HepG2 (cell line): ENCODE measurements at regions not wholly inside any gene's neighbourhood (a gene's known extent, or its start where the extent isn't known, plus 50 kb on each side); places are given as distances from the start of the nearest gene placed in this dataset.

Experiments used
- ATAC-seq: fragments of 200-7000 bp; cut with Tn5 transposase; 3 replicates; pipeline ENCODE4 v1.9.1; 2020; ENCODE audit warnings: mild to moderate bottlenecking, moderate library complexity
- BruUV-seq: library from RNA; stranded (reverse); fragments of 400-500 nt; replicated peaks from 2 replicates; lab custom pipeline; 2021; lab: Mats Ljungman, UMichigan
- CTCF ChIA-PET: fragments of 300-600 bp; formaldehyde crosslinking; extraction: SDS; loops from one replicate; lab custom pipeline; 2021; ENCODE audit warnings: low total read pairs, inconsistent platforms, low intra/inter-chr PET ratio; lab: Yijun Ruan, JAX
- POLR2A ChIA-PET: fragments of 350-600 bp; sonication (Branson Sonifier 250); formaldehyde crosslinking; loops from one replicate; lab custom pipeline; 2020; ENCODE audit warnings: antibody characterized with exemption, inconsistent platforms; lab: Yijun Ruan, JAX
- DNase-seq: peaks from one replicate; pipeline ENCODE4 v3.0.0-alpha.2; 2015; ENCODE audit warnings: low spot score
- FAIRE-seq: peaks from 3 replicates; lab custom pipeline; 2011; peaks lifted over from hg19 to GRCh38; lab: Jason Lieb, UNC
- H2AFZ ChIP-seq: one replicate; pipeline ENCODE4 v1.6.1; 2011; ENCODE audit warnings: low read length, inconsistent platforms
- H3K27ac ChIP-seq: fragments of 300-600 bp; 3 replicates; pipeline ENCODE4 v1.8.0; 2011; ENCODE audit warnings: mixed run types, mild to moderate bottlenecking, mixed read lengths, low read length, inconsistent platforms; ENCODE audit not compliant: insufficient read depth; ENCODE audit errors: extremely low read length
- H3K27me3 ChIP-seq, 2 experiments: fragments of 200-600 bp in 1 of 2; 2 replicates in 1 of 2; 3 replicates in 1 of 2; pipeline versions ENCODE4 v1.6.0 to v1.8.0; 2011; ENCODE audit warnings: low read length in 2 of 2, mild to moderate bottlenecking in 2 of 2, moderate library complexity in 2 of 2, inconsistent platforms in 1 of 2; ENCODE audit not compliant: insufficient read depth in 2 of 2, control insufficient read depth in 1 of 2
- H3K36me3 ChIP-seq, 2 experiments: fragments of 200-600 bp in 1 of 2; replicated peaks in 1 of 2; 2 replicates in 1 of 2; 3 replicates in 1 of 2; pipeline versions ENCODE4 v1.5.1 to v1.8.0; 2011; ENCODE audit warnings: low read length in 2 of 2, inconsistent platforms in 1 of 2; ENCODE audit not compliant: insufficient read depth in 2 of 2, control insufficient read depth in 1 of 2
- H3K4me1 ChIP-seq: 2 replicates; pipeline ENCODE4 v1.5.1; 2012; ENCODE audit warnings: low read length, inconsistent platforms; ENCODE audit not compliant: insufficient read depth
- H3K4me2 ChIP-seq: 2 replicates; pipeline ENCODE4 v1.6.0; 2011; ENCODE audit warnings: low read depth, low read length, inconsistent platforms
- H3K4me3 ChIP-seq, 3 experiments: fragments of 200-600 bp in 1 of 3; sonication (generic), shearing (Covaris generic) in 1 of 3; replicated peaks in 1 of 3; 2 replicates each; pipeline ENCODE4 v1.5.1; 2011 to 2016; ENCODE audit warnings: low read length in 3 of 3, inconsistent platforms in 2 of 3, low read depth in 2 of 3, mild to moderate bottlenecking in 2 of 3, control low read depth in 1 of 3, mixed read lengths in 1 of 3; ENCODE audit not compliant: insufficient read depth in 1 of 3
- H3K79me2 ChIP-seq: one replicate; pipeline ENCODE4 v1.6.1; 2011; ENCODE audit warnings: low read length, inconsistent platforms; ENCODE audit not compliant: insufficient read depth
- H3K9ac ChIP-seq: 2 replicates; pipeline ENCODE4 v1.6.0; 2011; ENCODE audit warnings: mild to moderate bottlenecking, low read depth, low read length, inconsistent platforms; ENCODE audit not compliant: insufficient read depth
- H3K9me3 ChIP-seq: 2 replicates; pipeline ENCODE4 v1.5.1; 2012; ENCODE audit warnings: mild to moderate bottlenecking, low read length
- H4K20me1 ChIP-seq: 2 replicates; pipeline ENCODE4 v1.6.0; 2011; ENCODE audit warnings: inconsistent platforms, mild to moderate bottlenecking, low read length, moderate library complexity; ENCODE audit not compliant: insufficient read depth
- AGO1 ChIP-seq: fragments of 200-400 bp; formaldehyde crosslinking; IDR thresholded peaks from 2 replicates; pipeline ENCODE4 v1.6.1; 2017; ENCODE audit warnings: mild to moderate bottlenecking, low read depth, low read length, moderate library complexity; ENCODE audit not compliant: poor library complexity, severe bottlenecking
- GTF2F1 ChIP-seq: fragments of 150-350 bp; IDR thresholded peaks from 2 replicates; pipeline ENCODE4 v1.6.1; 2014; ENCODE audit warnings: low read length
- HNRNPUL1 ChIP-seq: fragments of 200-400 bp; formaldehyde crosslinking; IDR thresholded peaks from 2 replicates; pipeline ENCODE4 v1.6.1; 2017; ENCODE audit warnings: low read depth, mild to moderate bottlenecking, low read length, moderate library complexity
- RXRB ChIP-seq: IDR thresholded peaks from 2 replicates; pipeline ENCODE4 v1.6.1; 2016; ENCODE audit warnings: borderline replicate concordance, missing genetic modification reagents, missing compliant biosample characterization
- TP53 ChIP-seq: sonication (generic); formaldehyde crosslinking; conservative IDR thresholded peaks from 2 replicates; pipeline ENCODE4 v1.4.0; 2020; ENCODE audit warnings: missing genetic modification reagents
- ZMAT3 ChIP-seq: sonication (generic); formaldehyde crosslinking; conservative IDR thresholded peaks from 2 replicates; pipeline ENCODE4 v1.7.0; 2021; ENCODE audit warnings: missing genetic modification reagents
- ZNF337 ChIP-seq: sonication (generic); formaldehyde crosslinking; IDR thresholded peaks from 2 replicates; pipeline ENCODE4 v1.5.1; 2020; ENCODE audit warnings: missing genetic modification reagents, low read depth, mild to moderate bottlenecking, borderline replicate concordance
- ZNF816 ChIP-seq: sonication (generic); formaldehyde crosslinking; IDR thresholded peaks from 2 replicates; pipeline ENCODE4 v1.8.0; 2022; ENCODE audit warnings: missing genetic modification reagents, mild to moderate bottlenecking, borderline replicate concordance
- WGBS: methylation state at CpG from one replicate; pipeline ENCODE4 v1.1.6; 2017; ENCODE audit warnings: low lambda C conversion rate; 5-methylcytosine and 5-hydroxymethylcytosine counted together
- in situ Hi-C: cut with HindIII; loops from 2 replicates; pipeline ENCODE4 v1.10.0; 2017; ENCODE audit warnings: low pct_unique_long_range_greater_than_20kb; ENCODE audit not compliant: extremely low pct_ligation_motif_present
- intact Hi-C: fragments of 100-400 bp; cut with micrococcal nuclease; formaldehyde crosslinking; loops from one replicate; pipeline ENCODE4 v1.10.0; 2022; ENCODE audit not compliant: unreplicated experiment
- TF ChIP-seq, protein P1 (sequence below): sonication (generic); formaldehyde crosslinking; IDR thresholded peaks from 2 replicates; pipeline ENCODE4 v1.5.0; 2020; ENCODE audit warnings: mild to moderate bottlenecking, low read depth, missing genetic modification reagents, borderline replicate concordance
- TF ChIP-seq, protein P2 (sequence below): sonication (generic); formaldehyde crosslinking; IDR thresholded peaks from 2 replicates; pipeline ENCODE4 v1.5.1; 2020; ENCODE audit warnings: mild to moderate bottlenecking, moderate library complexity, missing genetic modification reagents
- TF ChIP-seq, protein P3 (sequence below): sonication (generic); formaldehyde crosslinking; IDR thresholded peaks from 2 replicates; pipeline ENCODE4 v1.4.0; 2020; ENCODE audit warnings: missing genetic modification reagents, mild to moderate bottlenecking, borderline replicate concordance
- TF ChIP-seq, protein P4 (sequence below): sonication (generic); formaldehyde crosslinking; IDR thresholded peaks from 2 replicates; pipeline ENCODE4 v1.4.0; 2020; ENCODE audit warnings: missing genetic modification reagents
- TF ChIP-seq, protein P5 (sequence below): sonication (generic); formaldehyde crosslinking; IDR thresholded peaks from 2 replicates; pipeline ENCODE4 v1.5.0; 2020; ENCODE audit warnings: mild to moderate bottlenecking, missing genetic modification reagents
- TF ChIP-seq, protein P6 (sequence below), 2 experiments: sonication (generic) in 1 of 2; formaldehyde crosslinking in 1 of 2; IDR thresholded peaks; 2 replicates each; pipeline versions ENCODE4 v1.4.0 to v1.6.1; 2018 to 2020; ENCODE audit warnings: missing genetic modification reagents in 2 of 2, borderline replicate concordance in 1 of 2, low read depth in 1 of 2, mild to moderate bottlenecking in 1 of 2, missing biosample characterization in 1 of 2
- TF ChIP-seq, protein P7 (sequence below): sonication (generic); formaldehyde crosslinking; IDR thresholded peaks from 2 replicates; pipeline ENCODE4 v1.8.0; 2022; ENCODE audit warnings: mild to moderate bottlenecking, missing genetic modification reagents, moderate library complexity

DNA sequence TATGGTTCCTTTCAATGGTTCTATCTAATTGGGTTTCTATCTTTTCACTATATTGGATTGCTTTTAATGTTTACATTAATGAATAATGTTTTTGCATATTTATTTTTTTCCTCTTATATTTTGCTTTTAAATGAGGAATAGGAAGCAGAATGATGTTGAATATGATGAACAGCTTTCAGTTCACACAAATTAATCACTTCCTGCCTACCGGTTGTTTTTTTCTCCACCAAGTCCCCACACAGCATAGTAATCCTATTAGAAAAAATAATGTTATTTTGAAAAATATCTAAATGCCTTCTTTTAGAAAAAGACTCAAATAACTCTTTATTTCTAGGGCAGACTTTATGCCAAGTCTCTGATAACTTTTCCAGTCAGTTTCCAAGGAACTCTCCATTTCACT is 184.9 kb upstream of the MIR17HG start:
- no peak overlapping the region for H2AFZ ChIP-seq
- in situ Hi-C loops (no loop called here), intact Hi-C loops (no loop called here)
- ChIA-PET POLR2A (no interaction called here), CTCF (no interaction called here)
- no peaks in the 10 kb centered on the region for H3K79me2 ChIP-seq
- FAIRE-seq, result no peak
- no peak overlapping the region for H3K4me2 ChIP-seq
- no peak for DNase-seq
- no peaks in the 10 kb centered on the region for H3K4me1 ChIP-seq
- no TSS peak for BruUV-seq
- H3K4me3 ChIP-seq, result no peak overlapping the region
- H3K27ac ChIP-seq, result no peak overlapping the region
- WGBS, result 47% methylated on average over 1 of the region's 1 CpG
- H4K20me1 ChIP-seq, result no peaks in the 10 kb centered on the region
- no peaks in the 10 kb centered on the region for H3K9me3 ChIP-seq
- no peak overlapping the region for H3K9ac ChIP-seq
- H3K27me3 ChIP-seq, result no peaks in the 10 kb centered on the region
- no peaks in the 10 kb centered on the region for H3K36me3 ChIP-seq
- ATAC-seq, result no peak
- TF ChIP-seq ZNF816 (CRISPR knock-in tag), result no peak
- TF ChIP-seq, protein P1, sequence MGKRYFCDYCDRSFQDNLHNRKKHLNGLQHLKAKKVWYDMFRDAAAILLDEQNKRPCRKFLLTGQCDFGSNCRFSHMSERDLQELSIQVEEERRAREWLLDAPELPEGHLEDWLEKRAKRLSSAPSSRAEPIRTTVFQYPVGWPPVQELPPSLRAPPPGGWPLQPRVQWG (CRISPR knock-in tag), result no peak
- TF ChIP-seq ZNF337 (CRISPR knock-in tag), result no peak
- TF ChIP-seq, protein P2, sequence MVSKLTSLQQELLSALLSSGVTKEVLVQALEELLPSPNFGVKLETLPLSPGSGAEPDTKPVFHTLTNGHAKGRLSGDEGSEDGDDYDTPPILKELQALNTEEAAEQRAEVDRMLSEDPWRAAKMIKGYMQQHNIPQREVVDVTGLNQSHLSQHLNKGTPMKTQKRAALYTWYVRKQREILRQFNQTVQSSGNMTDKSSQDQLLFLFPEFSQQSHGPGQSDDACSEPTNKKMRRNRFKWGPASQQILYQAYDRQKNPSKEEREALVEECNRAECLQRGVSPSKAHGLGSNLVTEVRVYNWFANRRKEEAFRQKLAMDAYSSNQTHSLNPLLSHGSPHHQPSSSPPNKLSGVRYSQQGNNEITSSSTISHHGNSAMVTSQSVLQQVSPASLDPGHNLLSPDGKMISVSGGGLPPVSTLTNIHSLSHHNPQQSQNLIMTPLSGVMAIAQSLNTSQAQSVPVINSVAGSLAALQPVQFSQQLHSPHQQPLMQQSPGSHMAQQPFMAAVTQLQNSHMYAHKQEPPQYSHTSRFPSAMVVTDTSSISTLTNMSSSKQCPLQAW (CRISPR knock-in tag), result no peak
- TF ChIP-seq, protein P3, sequence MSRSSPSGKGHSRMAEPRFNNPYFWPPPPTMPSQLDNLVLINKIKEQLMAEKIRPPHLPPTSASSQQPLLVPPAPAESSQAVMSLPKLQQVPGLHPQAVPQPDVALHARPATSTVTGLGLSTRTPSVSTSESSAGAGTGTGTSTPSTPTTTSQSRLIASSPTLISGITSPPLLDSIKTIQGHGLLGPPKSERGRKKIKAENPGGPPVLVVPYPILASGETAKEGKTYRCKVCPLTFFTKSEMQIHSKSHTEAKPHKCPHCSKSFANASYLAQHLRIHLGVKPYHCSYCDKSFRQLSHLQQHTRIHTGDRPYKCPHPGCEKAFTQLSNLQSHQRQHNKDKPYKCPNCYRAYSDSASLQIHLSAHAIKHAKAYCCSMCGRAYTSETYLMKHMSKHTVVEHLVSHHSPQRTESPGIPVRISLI (CRISPR knock-in tag), result no peak
- TF ChIP-seq, protein P4, sequence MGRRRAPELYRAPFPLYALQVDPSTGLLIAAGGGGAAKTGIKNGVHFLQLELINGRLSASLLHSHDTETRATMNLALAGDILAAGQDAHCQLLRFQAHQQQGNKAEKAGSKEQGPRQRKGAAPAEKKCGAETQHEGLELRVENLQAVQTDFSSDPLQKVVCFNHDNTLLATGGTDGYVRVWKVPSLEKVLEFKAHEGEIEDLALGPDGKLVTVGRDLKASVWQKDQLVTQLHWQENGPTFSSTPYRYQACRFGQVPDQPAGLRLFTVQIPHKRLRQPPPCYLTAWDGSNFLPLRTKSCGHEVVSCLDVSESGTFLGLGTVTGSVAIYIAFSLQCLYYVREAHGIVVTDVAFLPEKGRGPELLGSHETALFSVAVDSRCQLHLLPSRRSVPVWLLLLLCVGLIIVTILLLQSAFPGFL (CRISPR knock-in tag), result no peak
- TF ChIP-seq, protein P5, sequence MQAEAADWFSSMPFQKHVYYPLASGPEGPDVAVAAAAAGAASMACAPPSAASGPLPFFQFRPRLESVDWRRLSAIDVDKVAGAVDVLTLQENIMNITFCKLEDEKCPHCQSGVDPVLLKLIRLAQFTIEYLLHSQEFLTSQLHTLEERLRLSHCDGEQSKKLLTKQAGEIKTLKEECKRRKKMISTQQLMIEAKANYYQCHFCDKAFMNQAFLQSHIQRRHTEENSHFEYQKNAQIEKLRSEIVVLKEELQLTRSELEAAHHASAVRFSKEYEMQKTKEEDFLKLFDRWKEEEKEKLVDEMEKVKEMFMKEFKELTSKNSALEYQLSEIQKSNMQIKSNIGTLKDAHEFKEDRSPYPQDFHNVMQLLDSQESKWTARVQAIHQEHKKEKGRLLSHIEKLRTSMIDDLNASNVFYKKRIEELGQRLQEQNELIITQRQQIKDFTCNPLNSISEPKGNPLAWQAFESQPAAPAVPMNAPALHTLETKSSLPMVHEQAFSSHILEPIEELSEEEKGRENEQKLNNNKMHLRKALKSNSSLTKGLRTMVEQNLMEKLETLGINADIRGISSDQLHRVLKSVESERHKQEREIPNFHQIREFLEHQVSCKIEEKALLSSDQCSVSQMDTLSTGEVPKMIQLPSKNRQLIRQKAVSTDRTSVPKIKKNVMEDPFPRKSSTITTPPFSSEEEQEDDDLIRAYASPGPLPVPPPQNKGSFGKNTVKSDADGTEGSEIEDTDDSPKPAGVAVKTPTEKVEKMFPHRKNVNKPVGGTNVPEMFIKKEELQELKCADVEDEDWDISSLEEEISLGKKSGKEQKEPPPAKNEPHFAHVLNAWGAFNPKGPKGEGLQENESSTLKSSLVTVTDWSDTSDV, result no peak
- no peak for TF ChIP-seq ZMAT3 (CRISPR knock-in tag)
- TF ChIP-seq HNRNPUL1, result no peak
- TF ChIP-seq RXRB (CRISPR knock-in tag), result no peak
- TF ChIP-seq, protein P6, sequence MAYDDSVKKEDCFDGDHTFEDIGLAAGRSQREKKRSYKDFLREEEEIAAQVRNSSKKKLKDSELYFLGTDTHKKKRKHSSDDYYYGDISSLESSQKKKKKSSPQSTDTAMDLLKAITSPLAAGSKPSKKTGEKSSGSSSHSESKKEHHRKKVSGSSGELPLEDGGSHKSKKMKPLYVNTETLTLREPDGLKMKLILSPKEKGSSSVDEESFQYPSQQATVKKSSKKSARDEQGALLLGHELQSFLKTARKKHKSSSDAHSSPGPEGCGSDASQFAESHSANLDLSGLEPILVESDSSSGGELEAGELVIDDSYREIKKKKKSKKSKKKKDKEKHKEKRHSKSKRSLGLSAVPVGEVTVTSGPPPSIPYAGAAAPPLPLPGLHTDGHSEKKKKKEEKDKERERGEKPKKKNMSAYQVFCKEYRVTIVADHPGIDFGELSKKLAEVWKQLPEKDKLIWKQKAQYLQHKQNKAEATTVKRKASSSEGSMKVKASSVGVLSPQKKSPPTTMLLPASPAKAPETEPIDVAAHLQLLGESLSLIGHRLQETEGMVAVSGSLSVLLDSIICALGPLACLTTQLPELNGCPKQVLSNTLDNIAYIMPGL (CRISPR knock-in tag; IDR thresholded peaks at IDR 0.05; ENCODE audit: borderline replicate concordance in 1 of 2, low read depth in 1 of 2), result no peak
- no peak for TF ChIP-seq AGO1
- TF ChIP-seq, protein P7, sequence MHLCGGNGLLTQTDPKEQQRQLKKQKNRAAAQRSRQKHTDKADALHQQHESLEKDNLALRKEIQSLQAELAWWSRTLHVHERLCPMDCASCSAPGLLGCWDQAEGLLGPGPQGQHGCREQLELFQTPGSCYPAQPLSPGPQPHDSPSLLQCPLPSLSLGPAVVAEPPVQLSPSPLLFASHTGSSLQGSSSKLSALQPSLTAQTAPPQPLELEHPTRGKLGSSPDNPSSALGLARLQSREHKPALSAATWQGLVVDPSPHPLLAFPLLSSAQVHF, result no peak
- TF ChIP-seq TP53 (CRISPR knock-in tag), result no peak
- TF ChIP-seq GTF2F1, result no peak
